PC-9 (cell line): ENCODE measurements at regions not wholly inside any gene's neighbourhood (a gene's known extent, or its start where the extent isn't known, plus 50 kb on each side); places are given as distances from the start of the nearest gene placed in this dataset.

ENCODE experiments used
- CTCF ChIP-seq: fragments of 200-600 bp; sonication (generic); conservative IDR thresholded peaks from 2 replicates; pipeline ENCODE4 v1.6.1; 2017; ENCODE audit warnings: mixed run types, antibody characterized with exemption, mild to moderate bottlenecking, moderate library complexity
- EZH2 ChIP-seq: fragments of 200-600 bp; sonication (generic); IDR thresholded peaks from 2 replicates; pipeline ENCODE4 v1.8.0; 2017; ENCODE audit warnings: antibody characterized with exemption, low read depth

GRCh38 chr12:113571713-113572112 is 100.0 kb upstream of the LHX5 start:
- TF ChIP-seq CTCF (no peak), EZH2 (no peak)
